Tibial artery (tissue), 4 donors: ENCODE measurements at regions not wholly inside any gene's neighbourhood (a gene's known extent, or its start where the extent isn't known, plus 50 kb on each side); places are given as distances from the start of the nearest gene placed in this dataset.

ENCODE experiments used
- DNase-seq, 2 donors: peaks; one replicate each; pipeline ENCODE4 v3.0.0-alpha.2; 2019
- H3K27ac ChIP-seq, 2 donors: fragments of 200-600 bp; sonication (generic) in 1 of 2; 1 replicate in 1 of 2; 2 replicates in 1 of 2; pipeline ENCODE4 v1.5.1; 2018 to 2019; ENCODE audit warnings: mild to moderate bottlenecking in 1 of 2
- H3K27me3 ChIP-seq, 2 donors: fragments of 200-600 bp; sonication (generic) in 1 of 2; one replicate each; pipeline versions ENCODE4 v1.5.1 to v1.6.0; 2016 to 2019
- H3K36me3 ChIP-seq, 3 donors: fragments of 200-600 bp; sonication (generic) in 2 of 3; one replicate each; pipeline ENCODE4 v1.5.1; 2016 to 2019; ENCODE audit warnings: mild to moderate bottlenecking in 2 of 3
- H3K4me1 ChIP-seq, 4 donors: fragments of 200-600 bp; sonication (generic) in 2 of 4; 1 replicate in 3 of 4; 2 replicates in 1 of 4; pipeline ENCODE4 v1.5.1; 2016 to 2019
- H3K4me3 ChIP-seq, 2 donors: fragments of 200-600 bp; sonication (generic) in 1 of 2; 1 replicate in 1 of 2; 2 replicates in 1 of 2; pipeline ENCODE4 v1.5.1; 2018 to 2019; ENCODE audit warnings: mild to moderate bottlenecking in 2 of 2
- H3K9me3 ChIP-seq, 3 donors: fragments of 200-600 bp; sonication (generic) in 1 of 3; one replicate each; pipeline ENCODE4 v1.5.1; 2016 to 2019
- CTCF ChIP-seq, 2 experiments: fragments of 200-600 bp in 1 of 2; fragments of 450-650 bp in 1 of 2; IDR thresholded peaks; one replicate each; pipeline ENCODE4 v1.5.1; 2017 to 2019; ENCODE audit warnings: antibody characterized with exemption in 2 of 2, mild to moderate bottlenecking in 1 of 2, moderate library complexity in 1 of 2
- intact Hi-C: fragments of 100-400 bp; cut with DNase I; formaldehyde crosslinking; loops from one replicate; pipeline ENCODE4 v1.15.0; 2023; ENCODE audit warnings: low total_unique reads

GRCh38 chr12:124666722-124667259 is 99.4 kb upstream of the NCOR2 start:
- Histone ChIP-seq H3K9me3 (no peaks in the 10 kb centered on the region), H3K36me3 (no peaks in the 10 kb centered on the region), H3K27me3 (no peaks in the 10 kb centered on the region), H3K4me3 (no peak overlapping the region), H3K4me1 (peaks cover 0 to 31% (median 22%) of the 10 kb centered on the region in 4 donors), H3K27ac (no peak overlapping the region)
- intact Hi-C loops, result no loop called here
- no peak for DNase-seq
- no peak for TF ChIP-seq CTCF (IDR thresholded peaks at IDR 0.05)

- peak overlapping the region; percentile 13 to 48 for H3K27ac ChIP-seq
- no peaks in the 10 kb centered on the region for H3K36me3 ChIP-seq
- H3K27me3 ChIP-seq, result no peaks in the 10 kb centered on the region
- H3K9me3 ChIP-seq, result no peaks in the 10 kb centered on the region
- no peak for DNase-seq
- TF ChIP-seq CTCF (IDR thresholded peaks at IDR 0.05), result no peak
- peaks cover 0 to 31% (median 22%) of the 10 kb centered on the region in 4 donors for H3K4me1 ChIP-seq
- intact Hi-C loops, result no loop called here
- no peak overlapping the region for H3K4me3 ChIP-seq
Observed at GRCh38 chr12:124665511-124665910, 98.1 kb upstream of the NCOR2 start.

DNA sequence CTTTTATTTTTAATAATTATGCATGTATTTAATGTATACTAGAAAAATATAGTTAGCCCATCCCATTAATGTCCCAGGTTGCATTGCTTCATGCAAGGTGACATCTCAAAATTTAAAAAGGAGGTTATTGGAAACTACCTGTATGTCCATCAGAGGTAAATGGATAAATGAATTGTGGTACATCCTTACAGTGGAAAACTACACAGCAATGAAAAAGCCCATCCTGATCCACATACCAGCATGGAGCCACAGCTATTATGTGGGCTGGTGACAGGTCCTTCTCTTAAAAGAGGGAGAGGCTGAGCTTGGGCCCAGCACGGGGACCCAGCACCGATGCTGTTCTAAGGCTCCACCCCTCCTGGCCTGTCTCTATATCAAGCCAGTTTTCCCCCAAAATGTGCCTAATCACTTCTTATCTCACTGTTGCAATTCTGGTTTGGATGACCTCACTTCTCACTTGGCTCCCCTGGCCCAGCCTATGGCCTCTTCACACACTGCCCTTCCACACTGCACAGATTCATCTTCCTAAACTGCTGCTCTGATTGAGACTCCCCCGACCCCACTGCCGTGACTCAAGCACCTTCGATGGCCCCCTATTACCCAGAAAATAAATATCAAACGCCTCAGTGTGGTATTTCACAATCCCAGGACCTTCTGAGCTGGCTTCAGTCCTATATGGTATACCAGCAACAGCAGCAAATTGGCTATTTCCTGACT is 97.1 kb upstream of the NCOR2 start:
- TF ChIP-seq CTCF (IDR thresholded peaks at IDR 0.05), result no peak
- intact Hi-C loops, result no loop called here
- Histone ChIP-seq H3K4me3 (no peak overlapping the region), H3K4me1 (peaks cover 0 to 31% (median 22%) of the 10 kb centered on the region in 4 donors), H3K27me3 (no peaks in the 10 kb centered on the region), H3K36me3 (no peaks in the 10 kb centered on the region), H3K9me3 (no peaks in the 10 kb centered on the region), H3K27ac (peak overlapping the region in 1 of 2 donors; percentile 48)
- no peak for DNase-seq

DNA sequence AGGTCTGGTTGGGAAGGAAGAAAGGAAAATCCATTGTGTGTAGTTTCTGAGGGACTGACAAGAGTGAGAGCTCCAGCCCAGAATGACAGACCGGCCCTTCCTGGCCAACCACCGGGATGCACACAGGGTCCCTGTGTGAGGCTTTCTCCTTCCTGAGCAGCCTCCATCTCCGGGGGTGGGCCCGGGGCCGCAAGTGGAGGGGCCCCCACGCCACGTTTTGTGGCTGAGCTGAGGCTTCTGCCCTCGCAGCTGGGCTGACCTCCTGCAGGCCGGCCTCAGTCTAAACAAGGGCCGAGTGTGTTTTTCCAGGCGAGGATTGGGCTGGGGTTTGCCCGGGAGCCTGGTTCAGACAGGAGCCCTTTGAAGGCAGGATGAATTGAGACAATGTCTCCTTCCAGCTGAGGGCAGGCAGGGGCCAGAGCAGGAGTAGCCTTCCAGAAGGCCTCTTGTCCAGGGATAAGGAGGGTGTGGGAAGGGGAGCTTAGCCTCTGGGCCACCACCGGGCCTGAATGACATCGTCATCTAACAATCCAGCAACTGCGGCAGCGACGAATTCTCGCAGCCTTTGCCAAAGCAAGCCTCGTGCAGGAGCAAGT is 96.5 kb upstream of the NCOR2 start:
- no peaks in the 10 kb centered on the region for H3K36me3 ChIP-seq
- H3K27me3 ChIP-seq, result no peaks in the 10 kb centered on the region
- no peak for DNase-seq
- peak overlapping the region; percentile 11 to 48 for H3K27ac ChIP-seq
- H3K4me3 ChIP-seq, result no peak overlapping the region
- H3K4me1 ChIP-seq, result peaks cover 0 to 29% (median 22%) of the 10 kb centered on the region in 4 donors
- H3K9me3 ChIP-seq, result no peaks in the 10 kb centered on the region
- intact Hi-C loops, result no loop called here
- no peak for TF ChIP-seq CTCF (IDR thresholded peaks at IDR 0.05)

- Histone ChIP-seq H3K36me3 (no peaks in the 10 kb centered on the region), H3K27me3 (no peaks in the 10 kb centered on the region), H3K27ac (no peak overlapping the region), H3K4me3 (no peak overlapping the region), H3K9me3 (no peaks in the 10 kb centered on the region), H3K4me1 (peaks cover 0 to 22% (median 16%) of the 10 kb centered on the region in 4 donors)
- DNase-seq, result no peak
- intact Hi-C loops, result no loop called here
- TF ChIP-seq CTCF (IDR thresholded peaks at IDR 0.05), result no peak
Observed at GRCh38 chr12:124663206-124663605, 95.8 kb upstream of the NCOR2 start.
